IMR-90 (cell line): ENCODE measurements at regions not wholly inside any gene's neighbourhood (a gene's known extent, or its start where the extent isn't known, plus 50 kb on each side); places are given as distances from the start of the nearest gene placed in this dataset.

Source experiments
- ATAC-seq: fragments of 200-7000 bp; cut with Tn5 transposase; 2 replicates; pipeline ENCODE4 v1.9.1; 2020; ENCODE audit warnings: low read depth, mild to moderate bottlenecking, moderate library complexity
- BruUV-seq: library from RNA; stranded (reverse); fragments of 400-500 nt; replicated peaks from 2 replicates; lab custom pipeline; 2021; lab: Mats Ljungman, UMichigan
- CTCF ChIA-PET: fragments of 300-600 bp; formaldehyde crosslinking; extraction: SDS; loops from one replicate; lab custom pipeline; 2021; ENCODE audit warnings: antibody characterized with exemption; lab: Yijun Ruan, JAX
- POLR2A ChIA-PET: fragments of 300-600 bp; sonication (Branson Sonifier 250); formaldehyde crosslinking; loops from one replicate; lab custom pipeline; 2022; ENCODE audit warnings: antibody characterized with exemption; ENCODE audit not compliant: unreplicated experiment; lab: Charles Lee
- DNase-seq: peaks from one replicate; pipeline ENCODE4 v3.0.0; 2013
- H2AFZ ChIP-seq: replicated peaks from 2 replicates; pipeline ENCODE3; 2013; ENCODE audit warnings: low read length, mild to moderate bottlenecking; ENCODE audit not compliant: poor library complexity
- H2AK5ac ChIP-seq: 2 replicates; pipeline ENCODE4 v1.6.1; 2013; ENCODE audit warnings: low read depth, low read length, inconsistent platforms
- H2AK9ac ChIP-seq: replicated peaks from 2 replicates; pipeline ENCODE3; 2013; ENCODE audit warnings: mild to moderate bottlenecking, low read depth, low read length, moderate library complexity; ENCODE audit not compliant: poor library complexity
- H2BK120ac ChIP-seq: 2 replicates; pipeline ENCODE4 v1.6.1; 2013; ENCODE audit warnings: low read depth, low read length, inconsistent platforms
- H2BK15ac ChIP-seq: 3 replicates; pipeline ENCODE4 v1.6.1; 2013; ENCODE audit warnings: low read depth, low read length, inconsistent platforms
- H2BK20ac ChIP-seq: 2 replicates; pipeline ENCODE4 v1.6.1; 2013; ENCODE audit warnings: low read depth, mild to moderate bottlenecking, inconsistent platforms, low read length, moderate library complexity
- H2BK5ac ChIP-seq: 2 replicates; pipeline ENCODE4 v1.6.1; 2013; ENCODE audit warnings: mild to moderate bottlenecking, low read depth, low read length, inconsistent platforms; ENCODE audit not compliant: poor library complexity, severe bottlenecking
- H3K14ac ChIP-seq: replicated peaks from 2 replicates; pipeline ENCODE4 v1.6.1; 2013; ENCODE audit warnings: low read depth, low read length, inconsistent platforms
- H3K18ac ChIP-seq: 2 replicates; pipeline ENCODE4 v1.6.1; 2013; ENCODE audit warnings: low read depth, low read length, control low read depth
- H3K23ac ChIP-seq: 2 replicates; pipeline ENCODE4 v1.6.1; 2013; ENCODE audit warnings: low read depth, low read length, inconsistent platforms
- H3K27ac ChIP-seq: 2 replicates; pipeline ENCODE4 v1.5.1; 2013; ENCODE audit warnings: mild to moderate bottlenecking, control low read depth, low read length; ENCODE audit not compliant: insufficient read depth
- H3K27me3 ChIP-seq: 2 replicates; pipeline ENCODE4 v1.6.1; 2013; ENCODE audit warnings: low read length; ENCODE audit not compliant: control insufficient read depth, insufficient read depth
- H3K36me3 ChIP-seq: 2 replicates; pipeline ENCODE4 v1.6.1; 2013; ENCODE audit warnings: low read length, mixed read lengths; ENCODE audit not compliant: control insufficient read depth, insufficient read depth
- H3K4ac ChIP-seq: 2 replicates; pipeline ENCODE4 v1.6.1; 2013; ENCODE audit warnings: low read depth, low read length, inconsistent platforms
- H3K4me1 ChIP-seq: 2 replicates; pipeline ENCODE4 v1.6.1; 2013; ENCODE audit warnings: low read length, mixed read lengths; ENCODE audit not compliant: control insufficient read depth, insufficient read depth
- H3K4me2 ChIP-seq: 2 replicates; pipeline ENCODE4 v1.6.1; 2013; ENCODE audit warnings: low read depth, mild to moderate bottlenecking, control low read depth, low read length, moderate library complexity
- H3K4me3 ChIP-seq: 2 replicates; pipeline ENCODE4 v1.5.1; 2013; ENCODE audit warnings: low read depth, mild to moderate bottlenecking, control low read depth, low read length, moderate library complexity; ENCODE audit not compliant: insufficient read depth
- H3K56ac ChIP-seq: 2 replicates; pipeline ENCODE4 v1.6.1; 2013; ENCODE audit warnings: low read length, inconsistent platforms; ENCODE audit not compliant: insufficient read depth; ENCODE audit errors: extremely low read depth
- H3K79me1 ChIP-seq, 2 experiments: 2 replicates each; pipeline ENCODE4 v1.6.1; 2013; ENCODE audit warnings: low read length in 2 of 2, inconsistent platforms in 1 of 2, low read depth in 1 of 2
- H3K9ac ChIP-seq: 2 replicates; pipeline ENCODE4 v1.6.1; 2013; ENCODE audit warnings: low read depth, low read length, control low read depth
- H3K9me1 ChIP-seq: 2 replicates; pipeline ENCODE4 v1.6.1; 2013; ENCODE audit warnings: low read length, inconsistent platforms; ENCODE audit not compliant: insufficient read depth
- H3K9me3 ChIP-seq: 2 replicates; pipeline ENCODE4 v1.6.1; 2013; ENCODE audit warnings: low read length; ENCODE audit not compliant: control insufficient read depth, insufficient read depth
- H4K20me1 ChIP-seq: 2 replicates; pipeline ENCODE4 v1.6.1; 2013; ENCODE audit warnings: low read length, inconsistent platforms; ENCODE audit not compliant: insufficient read depth
- H4K5ac ChIP-seq: 2 replicates; pipeline ENCODE4 v1.6.1; 2013; ENCODE audit warnings: mild to moderate bottlenecking, low read depth, low read length, control low read depth
- H4K8ac ChIP-seq, 2 experiments: 2 replicates each; pipeline ENCODE4 v1.6.1; 2013; ENCODE audit warnings: low read depth in 2 of 2, low read length in 2 of 2, control low read depth in 1 of 2, inconsistent platforms in 1 of 2
- H4K91ac ChIP-seq: 2 replicates; pipeline ENCODE4 v1.6.1; 2013; ENCODE audit warnings: low read depth, low read length, inconsistent platforms; ENCODE audit not compliant: insufficient read depth
- BHLHE40 ChIP-seq: fragments of 150-350 bp; IDR thresholded peaks from 2 replicates; pipeline ENCODE4 v1.6.1; 2016; ENCODE audit warnings: mild to moderate bottlenecking, low read depth, low read length
- CEBPB ChIP-seq: IDR thresholded peaks from 2 replicates; pipeline ENCODE4 v1.6.1; 2012; ENCODE audit warnings: low read depth, low read length, improper control_type of control experiment
- CHD1 ChIP-seq: IDR thresholded peaks from 2 replicates; pipeline ENCODE4 v1.6.1; 2012; ENCODE audit warnings: low read depth, low read length, improper control_type of control experiment
- FOS ChIP-seq: fragments of 150-350 bp; IDR thresholded peaks from 2 replicates; pipeline ENCODE4 v1.6.1; 2016; ENCODE audit warnings: low read depth, low read length
- MAFK ChIP-seq: IDR thresholded peaks from 2 replicates; pipeline ENCODE4 v1.6.1; 2012; ENCODE audit warnings: low read depth, low read length, improper control_type of control experiment
- MAZ ChIP-seq: IDR thresholded peaks from 2 replicates; pipeline ENCODE4 v1.6.1; 2012; ENCODE audit warnings: low read depth, mild to moderate bottlenecking, low read length, improper control_type of control experiment, moderate library complexity, borderline replicate concordance
- MXI1 ChIP-seq: IDR thresholded peaks from 2 replicates; pipeline ENCODE4 v1.6.1; 2012; ENCODE audit warnings: low read depth, mild to moderate bottlenecking, low read length, moderate library complexity, borderline replicate concordance
- NFE2L2 ChIP-seq: fragments of 150-350 bp; IDR thresholded peaks from 2 replicates; pipeline ENCODE4 v1.6.1; 2016; ENCODE audit warnings: low read depth, mild to moderate bottlenecking, low read length
- POLR2A ChIP-seq: IDR thresholded peaks from 2 replicates; pipeline ENCODE4 v1.6.1; 2012; ENCODE audit warnings: mild to moderate bottlenecking, low read depth, low read length
- RAD21 ChIP-seq: IDR thresholded peaks from 2 replicates; pipeline ENCODE4 v1.6.1; 2012; ENCODE audit warnings: low read length, improper control_type of control experiment
- RCOR1 ChIP-seq: IDR thresholded peaks from 2 replicates; pipeline ENCODE4 v1.6.1; 2012; ENCODE audit warnings: mild to moderate bottlenecking, low read length, improper control_type of control experiment; ENCODE audit not compliant: insufficient replicate concordance
- RFX5 ChIP-seq: IDR thresholded peaks from 2 replicates; pipeline ENCODE4 v1.8.0; 2012; ENCODE audit warnings: low read depth, mild to moderate bottlenecking, low read length, moderate library complexity
- SMC3 ChIP-seq: fragments of 150-350 bp; IDR thresholded peaks from 2 replicates; pipeline ENCODE4 v1.6.1; 2016; ENCODE audit warnings: low read depth, mild to moderate bottlenecking, antibody characterized with exemption, low read length, moderate library complexity
- WGBS, 2 experiments: methylation state at CpG; one replicate each; pipeline versions ENCODE4 v1.1.5 to v1.1.7; 2013; ENCODE audit warnings: missing lambda C conversion rate in 2 of 2; ENCODE audit not compliant: insufficient read length in 1 of 2; ENCODE audit errors: extremely low coverage in 2 of 2; 5-methylcytosine and 5-hydroxymethylcytosine counted together
- dilution Hi-C: fragments of 300-500 bp; cut with HindIII; formaldehyde crosslinking; loops from one replicate; pipeline ENCODE4 v1.14.3; 2018; ENCODE audit warnings: low sequenced_read_pairs; ENCODE audit not compliant: unreplicated experiment
- in situ Hi-C: fragments of 300-500 bp; cut with MboI; formaldehyde crosslinking; loops from 3 replicates; pipeline ENCODE4 v1.14.3; 2019; ENCODE audit warnings: low sequenced_read_pairs, inconsistent platforms, mixed read lengths
- intact Hi-C: fragments of 100-400 bp; cut with micrococcal nuclease; formaldehyde crosslinking; loops from 2 replicates; pipeline ENCODE4 v1.10.0; 2022
- TF ChIP-seq, protein P1 (sequence below): fragments of 150-350 bp; IDR thresholded peaks from 2 replicates; pipeline ENCODE4 v1.6.1; 2016; ENCODE audit warnings: low read depth, mild to moderate bottlenecking, low read length, moderate library complexity, borderline replicate concordance
- TF ChIP-seq, protein P2 (sequence below): fragments of 150-350 bp; IDR thresholded peaks from 2 replicates; pipeline ENCODE4 v1.6.1; 2017; ENCODE audit warnings: mild to moderate bottlenecking, antibody characterized with exemption, low read length, low read depth
- TF ChIP-seq, protein P3 (sequence below): conservative IDR thresholded peaks from 2 replicates; pipeline ENCODE4 v1.5.1; 2012; ENCODE audit warnings: mild to moderate bottlenecking, low read depth, low read length, improper control_type of control experiment

DNA sequence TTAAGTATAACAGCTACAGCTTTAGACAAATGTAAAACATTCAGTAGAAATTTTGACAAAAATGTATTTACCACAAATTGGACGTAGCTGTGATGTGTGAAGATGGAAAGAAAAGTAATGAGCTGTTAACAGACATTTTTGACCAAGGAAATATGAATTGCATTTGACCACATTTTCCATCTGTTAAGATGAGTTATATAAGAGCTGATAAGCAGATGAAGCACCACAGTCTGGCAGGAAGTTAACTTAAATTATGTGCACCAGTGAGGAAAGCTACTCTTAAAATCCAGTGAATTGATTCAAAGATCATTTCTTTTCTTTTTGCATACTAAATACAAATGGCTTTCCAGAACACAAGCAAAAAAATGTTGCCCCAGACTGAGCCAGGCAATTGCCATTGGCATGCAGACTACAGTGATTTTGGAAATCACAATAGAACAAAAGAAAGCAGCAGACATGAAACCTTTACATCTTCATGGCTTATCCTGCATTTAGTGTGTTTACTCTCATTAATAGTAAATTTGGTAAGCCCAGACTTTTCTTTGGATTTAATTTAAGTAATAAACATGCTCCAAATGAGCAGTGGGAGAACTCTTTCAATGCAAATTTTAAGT, 493.7 kb downstream of the TMX3 start:
- Histone ChIP-seq H4K8ac (no peak overlapping the region), H3K9ac (no peak overlapping the region), H3K18ac (no peak overlapping the region), H2BK5ac (no peak overlapping the region), H3K9me1 (no peaks in the 10 kb centered on the region), H2AK9ac (no peak overlapping the region), H4K5ac (no peak overlapping the region), H3K4ac (no peak overlapping the region), H3K4me2 (no peak overlapping the region), H4K20me1 (no peaks in the 10 kb centered on the region), H3K27me3 (no peaks in the 10 kb centered on the region), H3K14ac (no peak overlapping the region), H3K9me3 (no peaks in the 10 kb centered on the region), H3K79me1 (no peaks in the 10 kb centered on the region), H2AK5ac (no peak overlapping the region), H3K4me3 (no peak overlapping the region), H2BK20ac (no peak overlapping the region), H3K27ac (no peak overlapping the region), H2BK120ac (no peak overlapping the region), H3K4me1 (no peaks in the 10 kb centered on the region; the same call in 1 of the 2 replicates), H3K23ac (no peak overlapping the region), H2BK15ac (no peak overlapping the region), H3K56ac (no peak overlapping the region), H2AFZ (no peak overlapping the region), H3K36me3 (no peaks in the 10 kb centered on the region), H4K91ac (no peak overlapping the region)
- ATAC-seq (no peak), DNase-seq (no peak)
- ChIA-PET CTCF (no interaction called here), POLR2A (no interaction called here)
- no CpG with 5 or more reads among the region's 1 CpG for WGBS, 2 experiments
- TF ChIP-seq, protein P1, sequence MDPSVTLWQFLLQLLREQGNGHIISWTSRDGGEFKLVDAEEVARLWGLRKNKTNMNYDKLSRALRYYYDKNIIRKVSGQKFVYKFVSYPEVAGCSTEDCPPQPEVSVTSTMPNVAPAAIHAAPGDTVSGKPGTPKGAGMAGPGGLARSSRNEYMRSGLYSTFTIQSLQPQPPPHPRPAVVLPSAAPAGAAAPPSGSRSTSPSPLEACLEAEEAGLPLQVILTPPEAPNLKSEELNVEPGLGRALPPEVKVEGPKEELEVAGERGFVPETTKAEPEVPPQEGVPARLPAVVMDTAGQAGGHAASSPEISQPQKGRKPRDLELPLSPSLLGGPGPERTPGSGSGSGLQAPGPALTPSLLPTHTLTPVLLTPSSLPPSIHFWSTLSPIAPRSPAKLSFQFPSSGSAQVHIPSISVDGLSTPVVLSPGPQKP: no peak
- TF ChIP-seq, protein P2, sequence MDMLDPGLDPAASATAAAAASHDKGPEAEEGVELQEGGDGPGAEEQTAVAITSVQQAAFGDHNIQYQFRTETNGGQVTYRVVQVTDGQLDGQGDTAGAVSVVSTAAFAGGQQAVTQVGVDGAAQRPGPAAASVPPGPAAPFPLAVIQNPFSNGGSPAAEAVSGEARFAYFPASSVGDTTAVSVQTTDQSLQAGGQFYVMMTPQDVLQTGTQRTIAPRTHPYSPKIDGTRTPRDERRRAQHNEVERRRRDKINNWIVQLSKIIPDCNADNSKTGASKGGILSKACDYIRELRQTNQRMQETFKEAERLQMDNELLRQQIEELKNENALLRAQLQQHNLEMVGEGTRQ: no peak
- TF ChIP-seq CHD1 (no peak), MXI1 (no peak), MAFK (no peak), RAD21 (no peak), NFE2L2 (no peak), CEBPB (no peak), RFX5 (no peak), POLR2A (no peak), MAZ (no peak), FOS (no peak), SMC3 (no peak), BHLHE40 (no peak), RCOR1 (no peak)
- TF ChIP-seq, protein P3, sequence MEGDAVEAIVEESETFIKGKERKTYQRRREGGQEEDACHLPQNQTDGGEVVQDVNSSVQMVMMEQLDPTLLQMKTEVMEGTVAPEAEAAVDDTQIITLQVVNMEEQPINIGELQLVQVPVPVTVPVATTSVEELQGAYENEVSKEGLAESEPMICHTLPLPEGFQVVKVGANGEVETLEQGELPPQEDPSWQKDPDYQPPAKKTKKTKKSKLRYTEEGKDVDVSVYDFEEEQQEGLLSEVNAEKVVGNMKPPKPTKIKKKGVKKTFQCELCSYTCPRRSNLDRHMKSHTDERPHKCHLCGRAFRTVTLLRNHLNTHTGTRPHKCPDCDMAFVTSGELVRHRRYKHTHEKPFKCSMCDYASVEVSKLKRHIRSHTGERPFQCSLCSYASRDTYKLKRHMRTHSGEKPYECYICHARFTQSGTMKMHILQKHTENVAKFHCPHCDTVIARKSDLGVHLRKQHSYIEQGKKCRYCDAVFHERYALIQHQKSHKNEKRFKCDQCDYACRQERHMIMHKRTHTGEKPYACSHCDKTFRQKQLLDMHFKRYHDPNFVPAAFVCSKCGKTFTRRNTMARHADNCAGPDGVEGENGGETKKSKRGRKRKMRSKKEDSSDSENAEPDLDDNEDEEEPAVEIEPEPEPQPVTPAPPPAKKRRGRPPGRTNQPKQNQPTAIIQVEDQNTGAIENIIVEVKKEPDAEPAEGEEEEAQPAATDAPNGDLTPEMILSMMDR: no peak
- intact Hi-C loops (no loop called here), in situ Hi-C loops (no loop called here), dilution Hi-C loops (no loop called here)
- BruUV-seq: no TSS peak
